Heart left ventricle (tissue), 16 donors: ENCODE measurements at regions not wholly inside any gene's neighbourhood (a gene's known extent, or its start where the extent isn't known, plus 50 kb on each side); places are given as distances from the start of the nearest gene placed in this dataset.

Experiments used
- ATAC-seq, 4 donors: fragments of 200-7000 bp; cut with Tn5 transposase; one replicate each; pipeline ENCODE4 v1.9.1; 2020 to 2022; ENCODE audit warnings: moderate library complexity in 4 of 4, mild to moderate bottlenecking in 3 of 4, moderate number of reproducible peaks in 1 of 4
- DNase-seq, 5 donors: peaks; one replicate each; pipeline ENCODE4 v3.0.0-alpha.2; 2020
- H3K27ac ChIP-seq, 12 donors: fragments of 200-600 bp; sonication (generic) in 4 of 12; one replicate each; pipeline versions ENCODE4 v1.5.0 to v1.8.0; 2016 to 2022; ENCODE audit warnings: mild to moderate bottlenecking in 2 of 12
- H3K27me3 ChIP-seq, 9 donors: fragments of 200-600 bp; sonication (generic) in 2 of 9; one replicate each; pipeline versions ENCODE4 v1.5.1 to v1.8.0; 2016 to 2022; ENCODE audit warnings: mild to moderate bottlenecking in 3 of 9
- H3K36me3 ChIP-seq, 9 donors: fragments of 200-600 bp; sonication (generic) in 2 of 9; one replicate each; pipeline versions ENCODE4 v1.5.0 to v1.8.0; 2018 to 2022; ENCODE audit warnings: mild to moderate bottlenecking in 2 of 9
- H3K4me1 ChIP-seq, 12 donors: fragments of 200-600 bp; sonication (generic) in 4 of 12; one replicate each; pipeline versions ENCODE4 v1.5.0 to v1.8.0; 2016 to 2022; ENCODE audit warnings: mild to moderate bottlenecking in 3 of 12
- H3K4me3 ChIP-seq, 12 donors: fragments of 200-600 bp; sonication (generic) in 4 of 12; one replicate each; pipeline versions ENCODE4 v1.5.0 to v1.8.0; 2017 to 2022; ENCODE audit warnings: mild to moderate bottlenecking in 9 of 12, moderate library complexity in 4 of 12
- H3K9me3 ChIP-seq, 12 donors: fragments of 200-600 bp; sonication (generic) in 4 of 12; one replicate each; pipeline versions ENCODE4 v1.5.0 to v1.8.0; 2016 to 2022; ENCODE audit warnings: mild to moderate bottlenecking in 1 of 12
- POLR2A ChIP-seq, 2 donors: fragments of 450-650 bp; IDR thresholded peaks; one replicate each; pipeline ENCODE4 v1.6.1; 2017; ENCODE audit warnings: antibody characterized with exemption in 2 of 2, mild to moderate bottlenecking in 2 of 2, moderate library complexity in 2 of 2
- WGBS, 4 donors: extraction: QIAGEN DNeasy Blood & Tissue Kit in 2 of 4; methylation state at CpG; one replicate each; pipeline versions ENCODE4 v1.1.5 to v1.1.7; 2013 to 2018; 5-methylcytosine and 5-hydroxymethylcytosine counted together
- intact Hi-C, 10 donors: fragments of 100-400 bp; cut with DNase I; formaldehyde crosslinking; loops; one replicate each; pipeline versions ENCODE4 v1.11.1 to v1.14.2; 2022
- TF ChIP-seq, protein P1 (sequence below), 12 donors: fragments of 200-600 bp; sonication (generic) in 4 of 12; IDR thresholded peaks; one replicate each; pipeline versions ENCODE4 v1.5.0 to v1.8.0; 2018 to 2022; ENCODE audit warnings: antibody characterized with exemption in 12 of 12, mild to moderate bottlenecking in 5 of 12
- donor health status: ischemic (EF 13 %, LVEDD 7.1; RV severe dilation, severe dysfunction).
- donor health status: healthy with polysubstance abuse.
- donor health status: DM: no; HTN: yes; CAD: no.
- donor health status: DM: no; HTN: no; CAD: no.
- donor health status: ischemic (EF 25% LVEDD 6.9; RV normal size, moderate dysfunction).
- donor health status: ischemic (EF 25% LVEDD 5.7; RV mildly dilated, moderate dysfunction).
- donor health status: healthy.
- donor health status: DM: yes; HTN: yes; CAD: no.
- donor health status: ischemic (EF 35%, LVEDD 5.7; RV mildly dilated, moderate dysfunction).
- donor health status: nonischemic (EF 11% LVEDD 7.7; RV severe dilation, severe dysfunction).
- donor health status: DM: yes; HTN: yes; CAD: no.
- donor health status: PGD.
- donor health status: ischemic (EF 29% LVEDD 5.4; RV normal size, mild dysfunction).
- donor health status: nonischemic (EF 23%, LVEDD 6.1; RV moderate dilation, normal function).

- intact Hi-C loops: no loop called here
- WGBS, 4 donors: 87 to 95% (median 93%) methylated on average over 4 of the region's 4 CpGs
- no peak for TF ChIP-seq POLR2A (IDR thresholded peaks at IDR 0.05)
- TF ChIP-seq, protein P1, sequence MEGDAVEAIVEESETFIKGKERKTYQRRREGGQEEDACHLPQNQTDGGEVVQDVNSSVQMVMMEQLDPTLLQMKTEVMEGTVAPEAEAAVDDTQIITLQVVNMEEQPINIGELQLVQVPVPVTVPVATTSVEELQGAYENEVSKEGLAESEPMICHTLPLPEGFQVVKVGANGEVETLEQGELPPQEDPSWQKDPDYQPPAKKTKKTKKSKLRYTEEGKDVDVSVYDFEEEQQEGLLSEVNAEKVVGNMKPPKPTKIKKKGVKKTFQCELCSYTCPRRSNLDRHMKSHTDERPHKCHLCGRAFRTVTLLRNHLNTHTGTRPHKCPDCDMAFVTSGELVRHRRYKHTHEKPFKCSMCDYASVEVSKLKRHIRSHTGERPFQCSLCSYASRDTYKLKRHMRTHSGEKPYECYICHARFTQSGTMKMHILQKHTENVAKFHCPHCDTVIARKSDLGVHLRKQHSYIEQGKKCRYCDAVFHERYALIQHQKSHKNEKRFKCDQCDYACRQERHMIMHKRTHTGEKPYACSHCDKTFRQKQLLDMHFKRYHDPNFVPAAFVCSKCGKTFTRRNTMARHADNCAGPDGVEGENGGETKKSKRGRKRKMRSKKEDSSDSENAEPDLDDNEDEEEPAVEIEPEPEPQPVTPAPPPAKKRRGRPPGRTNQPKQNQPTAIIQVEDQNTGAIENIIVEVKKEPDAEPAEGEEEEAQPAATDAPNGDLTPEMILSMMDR (IDR thresholded peaks at IDR 0.05): no peak
Observed at GRCh38 chr13:33742321-33742720, 75.6 kb upstream of the RFC3 start.

GRCh38 chr13:33743438-33744368 is 74.2 kb upstream of the RFC3 start:
- no peak overlapping the region for H3K4me3 ChIP-seq
- H3K4me1 ChIP-seq: peaks cover 0 to 40% (median 6%) of the 10 kb centered on the region in 12 donors
- H3K27ac ChIP-seq: peak overlapping the region in 1 of 12 donors; percentile 55
- ATAC-seq (no peak), DNase-seq (no peak)
- 73 to 81% (median 79%) methylated on average over 6 of the region's 6 CpGs for WGBS, 4 donors
- no peak for TF ChIP-seq POLR2A (IDR thresholded peaks at IDR 0.05)
- TF ChIP-seq, protein P1 (IDR thresholded peaks at IDR 0.05): no peak
- no peaks in the 10 kb centered on the region for H3K27me3 ChIP-seq
- intact Hi-C loops: no loop called here
- H3K36me3 ChIP-seq: no peaks in the 10 kb centered on the region
- H3K9me3 ChIP-seq: peaks cover 0 to 2% (median 0%) of the 10 kb centered on the region in 12 donors

More at GRCh38 chr13:33742321-33742720, 75.6 kb upstream of the RFC3 start:
- peaks cover 0 to 40% (median 6%) of the 10 kb centered on the region in 12 donors for H3K4me1 ChIP-seq
- ATAC-seq (no peak), DNase-seq (no peak)
- no peaks in the 10 kb centered on the region for H3K27me3 ChIP-seq
- H3K9me3 ChIP-seq: no peaks in the 10 kb centered on the region
- H3K27ac ChIP-seq: no peak overlapping the region
- H3K36me3 ChIP-seq: no peaks in the 10 kb centered on the region
- H3K4me3 ChIP-seq: no peak overlapping the region

DNA sequence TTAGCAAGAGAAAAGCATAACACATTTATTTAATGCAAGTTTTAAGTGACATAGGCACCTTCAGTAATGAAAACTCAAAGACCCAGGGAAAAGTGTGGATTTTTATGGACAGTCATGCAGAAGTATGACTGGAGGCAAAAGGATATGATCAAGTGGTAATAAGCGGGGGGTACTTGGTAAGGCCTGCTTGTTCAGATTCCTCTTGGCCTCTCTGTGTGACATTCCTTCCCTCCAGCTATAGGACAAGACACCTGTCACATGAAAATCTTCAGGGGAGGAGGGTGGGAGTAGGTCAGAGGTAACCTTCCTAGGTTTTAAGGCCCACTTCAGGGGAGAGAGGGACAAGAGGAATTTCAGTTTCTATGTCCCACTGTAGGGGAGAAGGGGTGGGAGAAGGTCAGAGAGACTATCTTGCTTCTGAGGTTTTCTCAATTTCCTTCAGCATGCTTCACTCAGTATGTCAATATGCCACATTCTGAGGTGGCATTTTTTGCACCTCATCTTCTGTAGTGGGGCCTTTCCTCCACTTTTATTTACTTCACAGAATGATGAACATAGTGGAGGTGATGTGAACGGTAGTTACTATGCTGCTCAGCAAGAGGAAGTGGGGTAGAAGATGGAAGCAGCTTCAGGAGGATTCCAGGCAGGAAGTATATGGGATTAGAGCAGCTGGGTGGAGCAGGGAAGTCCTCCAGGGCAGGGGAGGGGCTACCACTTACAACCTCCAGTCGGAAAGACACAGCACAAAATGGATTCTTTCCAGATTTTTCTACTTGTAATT is 73.2 kb upstream of the RFC3 start:
- DNase-seq: no peak
- intact Hi-C loops: no loop called here
- peak in 1 of 4 donors; percentile 44 for ATAC-seq
- no peaks in the 10 kb centered on the region for H3K36me3 ChIP-seq
- peak overlapping the region in 1 of 12 donors; percentile 55 for H3K27ac ChIP-seq
- peaks cover 0 to 32% (median 5%) of the 10 kb centered on the region in 12 donors for H3K4me1 ChIP-seq
- peaks cover 0 to 2% (median 0%) of the 10 kb centered on the region in 12 donors for H3K9me3 ChIP-seq
- H3K27me3 ChIP-seq: no peaks in the 10 kb centered on the region
- H3K4me3 ChIP-seq: no peak overlapping the region
- TF ChIP-seq, protein P1 (IDR thresholded peaks at IDR 0.05): no peak
- TF ChIP-seq POLR2A (IDR thresholded peaks at IDR 0.05): no peak
- 59 to 65% (median 60%) methylated on average over 3 of the region's 3 CpGs for WGBS, 4 donors
